Hepatocyte (in vitro differentiated cells): ENCODE measurements at regions not wholly inside any gene's neighbourhood (a gene's known extent, or its start where the extent isn't known, plus 50 kb on each side); places are given as distances from the start of the nearest gene placed in this dataset.

Experiments used
- EZH2 ChIP-seq: fragments of 200-600 bp; sonication (generic); IDR thresholded peaks from 2 replicates; pipeline ENCODE4 v1.6.1; 2016; ENCODE audit warnings: antibody characterized with exemption, mild to moderate bottlenecking, borderline replicate concordance
- EZH2phosphoT487 ChIP-seq: fragments of 200-600 bp; sonication (generic); IDR thresholded peaks from one replicate; pipeline ENCODE4 v1.6.1; 2018; ENCODE audit warnings: antibody characterized with exemption, mild to moderate bottlenecking, low read depth, moderate library complexity; ENCODE audit not compliant: unreplicated experiment, severe bottlenecking
- TF ChIP-seq, protein P1 (sequence below): fragments of 200-600 bp; sonication (generic); IDR thresholded peaks from 2 replicates; pipeline ENCODE4 v1.5.1; 2016; ENCODE audit warnings: antibody characterized with exemption, mild to moderate bottlenecking; ENCODE audit not compliant: poor library complexity

DNA sequence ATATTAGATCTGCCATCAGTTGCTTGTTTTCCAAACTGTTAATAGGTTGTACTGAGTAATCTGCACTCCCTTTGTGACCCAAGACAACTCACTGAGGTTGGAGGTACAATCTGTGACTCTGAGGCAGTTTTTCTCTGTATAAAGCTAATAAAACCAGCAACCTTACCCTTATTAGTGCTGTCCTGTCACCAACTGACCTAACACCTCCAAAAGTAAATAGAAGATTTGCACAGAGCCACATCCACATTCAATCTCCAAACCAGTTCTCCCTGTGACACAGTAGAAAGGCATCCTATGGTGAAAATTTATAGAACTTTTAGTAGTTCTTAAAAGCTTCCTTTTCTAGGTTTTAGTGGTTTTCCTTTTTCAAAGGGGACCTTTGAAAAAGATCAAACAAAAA lies 140.4 kb upstream of the ADGRL2 start:
- TF ChIP-seq, protein P1, sequence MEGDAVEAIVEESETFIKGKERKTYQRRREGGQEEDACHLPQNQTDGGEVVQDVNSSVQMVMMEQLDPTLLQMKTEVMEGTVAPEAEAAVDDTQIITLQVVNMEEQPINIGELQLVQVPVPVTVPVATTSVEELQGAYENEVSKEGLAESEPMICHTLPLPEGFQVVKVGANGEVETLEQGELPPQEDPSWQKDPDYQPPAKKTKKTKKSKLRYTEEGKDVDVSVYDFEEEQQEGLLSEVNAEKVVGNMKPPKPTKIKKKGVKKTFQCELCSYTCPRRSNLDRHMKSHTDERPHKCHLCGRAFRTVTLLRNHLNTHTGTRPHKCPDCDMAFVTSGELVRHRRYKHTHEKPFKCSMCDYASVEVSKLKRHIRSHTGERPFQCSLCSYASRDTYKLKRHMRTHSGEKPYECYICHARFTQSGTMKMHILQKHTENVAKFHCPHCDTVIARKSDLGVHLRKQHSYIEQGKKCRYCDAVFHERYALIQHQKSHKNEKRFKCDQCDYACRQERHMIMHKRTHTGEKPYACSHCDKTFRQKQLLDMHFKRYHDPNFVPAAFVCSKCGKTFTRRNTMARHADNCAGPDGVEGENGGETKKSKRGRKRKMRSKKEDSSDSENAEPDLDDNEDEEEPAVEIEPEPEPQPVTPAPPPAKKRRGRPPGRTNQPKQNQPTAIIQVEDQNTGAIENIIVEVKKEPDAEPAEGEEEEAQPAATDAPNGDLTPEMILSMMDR: no peak
- TF ChIP-seq EZH2: no peak
- no peak for TF ChIP-seq EZH2phosphoT487
